HepG2 (cell line): ENCODE measurements at regions not wholly inside any gene's neighbourhood (a gene's known extent, or its start where the extent isn't known, plus 50 kb on each side); places are given as distances from the start of the nearest gene placed in this dataset.

ENCODE experiments used
- AKAP8 ChIP-seq: sonication (generic); formaldehyde crosslinking; IDR thresholded peaks from 2 replicates; pipeline ENCODE4 v1.5.1; 2020; ENCODE audit warnings: mild to moderate bottlenecking, missing genetic modification reagents
- BCL3 ChIP-seq: sonication (generic); formaldehyde crosslinking; IDR thresholded peaks from 2 replicates; pipeline ENCODE4 v1.5.1; 2020; ENCODE audit warnings: mild to moderate bottlenecking, missing genetic modification reagents, moderate library complexity
- EP300 ChIP-seq, 3 experiments: sonication (generic) in 1 of 3; formaldehyde crosslinking in 1 of 3; IDR thresholded peaks; 2 replicates each; pipeline versions ENCODE4 v1.5.1 to v1.6.1; 2011 to 2020; ENCODE audit warnings: low read depth in 2 of 3, low read length in 2 of 3, borderline replicate concordance in 1 of 3, improper control_type of control experiment in 1 of 3, mild to moderate bottlenecking in 1 of 3, missing genetic modification reagents in 1 of 3, moderate library complexity in 1 of 3
- FOSL2 ChIP-seq: sonication (generic); formaldehyde crosslinking; IDR thresholded peaks from 2 replicates; pipeline ENCODE4 v1.4.0; 2020; ENCODE audit warnings: missing genetic modification reagents
- KAT8 ChIP-seq: IDR thresholded peaks from 2 replicates; pipeline ENCODE4 v1.6.1; 2016; ENCODE audit warnings: missing genetic modification reagents, missing compliant biosample characterization
- KDM3A ChIP-seq: IDR thresholded peaks from 2 replicates; pipeline ENCODE4 v1.6.1; 2018; ENCODE audit warnings: low read depth, missing compliant biosample characterization
- KLF16 ChIP-seq, 2 experiments: sonication (generic) in 1 of 2; formaldehyde crosslinking in 1 of 2; IDR thresholded peaks; 2 replicates each; pipeline versions ENCODE4 v1.6.1 to v1.8.0; 2016 to 2023; ENCODE audit warnings: missing genetic modification reagents in 2 of 2, missing compliant biosample characterization in 1 of 2
- KMT2B ChIP-seq: IDR thresholded peaks from 2 replicates; pipeline ENCODE4 v1.6.1; 2016; ENCODE audit warnings: missing genetic modification reagents, missing compliant biosample characterization
- MTA1 ChIP-seq: sonication (generic); formaldehyde crosslinking; IDR thresholded peaks from 2 replicates; pipeline ENCODE4 v1.4.0; 2020; ENCODE audit warnings: missing genetic modification reagents, mild to moderate bottlenecking, borderline replicate concordance
- NCOR1 ChIP-seq: fragments of 200-600 bp; sonication (generic); IDR thresholded peaks from 2 replicates; pipeline ENCODE4 v1.7.0; 2017; ENCODE audit warnings: antibody characterized with exemption, low read length, borderline replicate concordance
- PHF8 ChIP-seq: sonication (generic); formaldehyde crosslinking; IDR thresholded peaks from 2 replicates; pipeline ENCODE4 v1.5.0; 2020; ENCODE audit warnings: missing genetic modification reagents
- RXRA ChIP-seq: sonication (generic); formaldehyde crosslinking; IDR thresholded peaks from 2 replicates; pipeline ENCODE4 v1.5.1; 2020; ENCODE audit warnings: missing genetic modification reagents
- SKI ChIP-seq: fragments of 450-650 bp; IDR thresholded peaks from one replicate; pipeline ENCODE4 v1.6.1; 2018; ENCODE audit warnings: mild to moderate bottlenecking; ENCODE audit not compliant: partially characterized antibody
- SOX5 ChIP-seq: IDR thresholded peaks from 2 replicates; pipeline ENCODE4 v1.6.1; 2016; ENCODE audit warnings: borderline replicate concordance
- ZBTB38 ChIP-seq: sonication (generic); formaldehyde crosslinking; IDR thresholded peaks from 2 replicates; pipeline ENCODE4 v1.5.1; 2020; ENCODE audit warnings: mild to moderate bottlenecking, missing genetic modification reagents
- ZMAT3 ChIP-seq: sonication (generic); formaldehyde crosslinking; conservative IDR thresholded peaks from 2 replicates; pipeline ENCODE4 v1.7.0; 2021; ENCODE audit warnings: missing genetic modification reagents
- TF ChIP-seq, protein P1 (sequence below): IDR thresholded peaks from 2 replicates; pipeline ENCODE4 v1.6.1; 2012; ENCODE audit warnings: low read length, improper control_type of control experiment
- TF ChIP-seq, protein P2 (sequence below): sonication (generic); formaldehyde crosslinking; IDR thresholded peaks from 2 replicates; pipeline ENCODE4 v1.5.1; 2020; ENCODE audit warnings: mild to moderate bottlenecking, moderate library complexity, missing genetic modification reagents
- TF ChIP-seq, protein P3 (sequence below): sonication (generic); formaldehyde crosslinking; IDR thresholded peaks from 2 replicates; pipeline ENCODE4 v1.4.0; 2020; ENCODE audit warnings: mild to moderate bottlenecking, missing genetic modification reagents, borderline replicate concordance

GRCh38 chr14:76968621-76969063 is 59.9 kb downstream of the IRF2BPL start (continued):
- TF ChIP-seq BCL3 (CRISPR knock-in tag) (no peak), ZBTB38 (CRISPR knock-in tag) (peak; percentile 83), SKI (peak; percentile 34), SOX5 (CRISPR knock-in tag) (peak; percentile 86), EP300 (IDR thresholded peaks at IDR 0.05; ENCODE audit: low read depth in 2 of 2, low read length in 2 of 2) (peak in 1 of 2 experiments; percentile 68; a peak in 1 of 4 replicates), EP300 (CRISPR knock-in tag; IDR thresholded peaks at IDR 0.05; ENCODE audit: borderline replicate concordance) (peak; percentile 76; the same call in 1 of the 2 replicates), KDM3A (CRISPR knock-in tag) (peak; percentile 84), KAT8 (CRISPR knock-in tag) (peak; percentile 54; the same call in 1 of the 2 replicates), ZMAT3 (CRISPR knock-in tag) (peak; percentile 42; the same call in 1 of the 2 replicates), FOSL2 (CRISPR knock-in tag) (peak; percentile 70), RXRA (peak; percentile 76), KLF16 (CRISPR knock-in tag; IDR thresholded peaks at IDR 0.05) (peak in 1 of 2 experiments; percentile 42; a peak in 1 of 4 replicates), NCOR1 (no peak; the same call in 1 of the 2 replicates), PHF8 (peak; percentile 43), MTA1 (CRISPR knock-in tag) (peak; percentile 35; the same call in 1 of the 2 replicates), AKAP8 (0 out of 2 replicates have a peak, but pooled peaks have one; percentile 56), KMT2B (peak; percentile 51; the same call in 1 of the 2 replicates)
- TF ChIP-seq, protein P1, sequence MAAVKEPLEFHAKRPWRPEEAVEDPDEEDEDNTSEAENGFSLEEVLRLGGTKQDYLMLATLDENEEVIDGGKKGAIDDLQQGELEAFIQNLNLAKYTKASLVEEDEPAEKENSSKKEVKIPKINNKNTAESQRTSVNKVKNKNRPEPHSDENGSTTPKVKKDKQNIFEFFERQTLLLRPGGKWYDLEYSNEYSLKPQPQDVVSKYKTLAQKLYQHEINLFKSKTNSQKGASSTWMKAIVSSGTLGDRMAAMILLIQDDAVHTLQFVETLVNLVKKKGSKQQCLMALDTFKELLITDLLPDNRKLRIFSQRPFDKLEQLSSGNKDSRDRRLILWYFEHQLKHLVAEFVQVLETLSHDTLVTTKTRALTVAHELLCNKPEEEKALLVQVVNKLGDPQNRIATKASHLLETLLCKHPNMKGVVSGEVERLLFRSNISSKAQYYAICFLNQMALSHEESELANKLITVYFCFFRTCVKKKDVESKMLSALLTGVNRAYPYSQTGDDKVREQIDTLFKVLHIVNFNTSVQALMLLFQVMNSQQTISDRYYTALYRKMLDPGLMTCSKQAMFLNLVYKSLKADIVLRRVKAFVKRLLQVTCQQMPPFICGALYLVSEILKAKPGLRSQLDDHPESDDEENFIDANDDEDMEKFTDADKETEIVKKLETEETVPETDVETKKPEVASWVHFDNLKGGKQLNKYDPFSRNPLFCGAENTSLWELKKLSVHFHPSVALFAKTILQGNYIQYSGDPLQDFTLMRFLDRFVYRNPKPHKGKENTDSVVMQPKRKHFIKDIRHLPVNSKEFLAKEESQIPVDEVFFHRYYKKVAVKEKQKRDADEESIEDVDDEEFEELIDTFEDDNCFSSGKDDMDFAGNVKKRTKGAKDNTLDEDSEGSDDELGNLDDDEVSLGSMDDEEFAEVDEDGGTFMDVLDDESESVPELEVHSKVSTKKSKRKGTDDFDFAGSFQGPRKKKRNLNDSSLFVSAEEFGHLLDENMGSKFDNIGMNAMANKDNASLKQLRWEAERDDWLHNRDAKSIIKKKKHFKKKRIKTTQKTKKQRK = no peak
- TF ChIP-seq, protein P2, sequence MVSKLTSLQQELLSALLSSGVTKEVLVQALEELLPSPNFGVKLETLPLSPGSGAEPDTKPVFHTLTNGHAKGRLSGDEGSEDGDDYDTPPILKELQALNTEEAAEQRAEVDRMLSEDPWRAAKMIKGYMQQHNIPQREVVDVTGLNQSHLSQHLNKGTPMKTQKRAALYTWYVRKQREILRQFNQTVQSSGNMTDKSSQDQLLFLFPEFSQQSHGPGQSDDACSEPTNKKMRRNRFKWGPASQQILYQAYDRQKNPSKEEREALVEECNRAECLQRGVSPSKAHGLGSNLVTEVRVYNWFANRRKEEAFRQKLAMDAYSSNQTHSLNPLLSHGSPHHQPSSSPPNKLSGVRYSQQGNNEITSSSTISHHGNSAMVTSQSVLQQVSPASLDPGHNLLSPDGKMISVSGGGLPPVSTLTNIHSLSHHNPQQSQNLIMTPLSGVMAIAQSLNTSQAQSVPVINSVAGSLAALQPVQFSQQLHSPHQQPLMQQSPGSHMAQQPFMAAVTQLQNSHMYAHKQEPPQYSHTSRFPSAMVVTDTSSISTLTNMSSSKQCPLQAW = peak; percentile 84
- TF ChIP-seq, protein P3, sequence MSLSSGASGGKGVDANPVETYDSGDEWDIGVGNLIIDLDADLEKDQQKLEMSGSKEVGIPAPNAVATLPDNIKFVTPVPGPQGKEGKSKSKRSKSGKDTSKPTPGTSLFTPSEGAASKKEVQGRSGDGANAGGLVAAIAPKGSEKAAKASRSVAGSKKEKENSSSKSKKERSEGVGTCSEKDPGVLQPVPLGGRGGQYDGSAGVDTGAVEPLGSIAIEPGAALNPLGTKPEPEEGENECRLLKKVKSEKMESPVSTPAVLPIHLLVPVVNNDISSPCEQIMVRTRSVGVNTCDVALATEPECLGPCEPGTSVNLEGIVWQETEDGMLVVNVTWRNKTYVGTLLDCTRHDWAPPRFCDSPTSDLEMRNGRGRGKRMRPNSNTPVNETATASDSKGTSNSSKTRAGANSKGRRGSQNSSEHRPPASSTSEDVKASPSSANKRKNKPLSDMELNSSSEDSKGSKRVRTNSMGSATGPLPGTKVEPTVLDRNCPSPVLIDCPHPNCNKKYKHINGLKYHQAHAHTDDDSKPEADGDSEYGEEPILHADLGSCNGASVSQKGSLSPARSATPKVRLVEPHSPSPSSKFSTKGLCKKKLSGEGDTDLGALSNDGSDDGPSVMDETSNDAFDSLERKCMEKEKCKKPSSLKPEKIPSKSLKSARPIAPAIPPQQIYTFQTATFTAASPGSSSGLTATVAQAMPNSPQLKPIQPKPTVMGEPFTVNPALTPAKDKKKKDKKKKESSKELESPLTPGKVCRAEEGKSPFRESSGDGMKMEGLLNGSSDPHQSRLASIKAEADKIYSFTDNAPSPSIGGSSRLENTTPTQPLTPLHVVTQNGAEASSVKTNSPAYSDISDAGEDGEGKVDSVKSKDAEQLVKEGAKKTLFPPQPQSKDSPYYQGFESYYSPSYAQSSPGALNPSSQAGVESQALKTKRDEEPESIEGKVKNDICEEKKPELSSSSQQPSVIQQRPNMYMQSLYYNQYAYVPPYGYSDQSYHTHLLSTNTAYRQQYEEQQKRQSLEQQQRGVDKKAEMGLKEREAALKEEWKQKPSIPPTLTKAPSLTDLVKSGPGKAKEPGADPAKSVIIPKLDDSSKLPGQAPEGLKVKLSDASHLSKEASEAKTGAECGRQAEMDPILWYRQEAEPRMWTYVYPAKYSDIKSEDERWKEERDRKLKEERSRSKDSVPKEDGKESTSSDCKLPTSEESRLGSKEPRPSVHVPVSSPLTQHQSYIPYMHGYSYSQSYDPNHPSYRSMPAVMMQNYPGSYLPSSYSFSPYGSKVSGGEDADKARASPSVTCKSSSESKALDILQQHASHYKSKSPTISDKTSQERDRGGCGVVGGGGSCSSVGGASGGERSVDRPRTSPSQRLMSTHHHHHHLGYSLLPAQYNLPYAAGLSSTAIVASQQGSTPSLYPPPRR (CRISPR knock-in tag) = peak; percentile 88
